ENCODE measurements at regions not wholly inside any gene's neighbourhood (a gene's known extent, or its start where the extent isn't known, plus 50 kb on each side); places are given as distances from the start of the nearest gene placed in this dataset.

- H3K27me3 ChIP-seq = no peaks in the 10 kb centered on the region
- H3K4me3 ChIP-seq = no peak overlapping the region
- peaks cover 0 to 10% (median 5%) of the 10 kb centered on the region in 3 donors for H3K4me1 ChIP-seq
- no peak for ATAC-seq
- H3K9me3 ChIP-seq = no peaks in the 10 kb centered on the region
- WGBS, 2 donors (ENCODE audit: low coverage in 1 of 2) = 81 to 94% methylated on average over 1 of the region's 1 CpG
- TF ChIP-seq CTCF (IDR thresholded peaks at IDR 0.05) = no peak
- TF ChIP-seq POLR2AphosphoS5 (IDR thresholded peaks at IDR 0.05) = no peak
- no peak for TF ChIP-seq EP300 (IDR thresholded peaks at IDR 0.05)
- no peak for TF ChIP-seq POLR2A (IDR thresholded peaks at IDR 0.05)
- no peaks in the 10 kb centered on the region for H3K36me3 ChIP-seq
- no peak overlapping the region for H3K27ac ChIP-seq
These were observed 901.7 kb upstream of the CITED2 start for GRCh38 chr6:140276133-140276532.

- ATAC-seq = no peak
- TF ChIP-seq POLR2A (IDR thresholded peaks at IDR 0.05) = no peak
- no peak for TF ChIP-seq CTCF (IDR thresholded peaks at IDR 0.05)
- TF ChIP-seq POLR2AphosphoS5 (IDR thresholded peaks at IDR 0.05) = no peak
These were observed 901.3 kb upstream of the CITED2 start for GRCh38 chr6:140275725-140276124.

GRCh38 chr6:140274548-140274947 lies 900.1 kb upstream of the CITED2 start:
- Histone ChIP-seq H3K36me3 (no peaks in the 10 kb centered on the region), H3K4me1 (peaks cover 0 to 18% (median 5%) of the 10 kb centered on the region in 3 donors), H3K27me3 (no peaks in the 10 kb centered on the region), H3K27ac (no peak overlapping the region), H3K4me3 (no peak overlapping the region), H3K9me3 (no peaks in the 10 kb centered on the region)
- no peak for TF ChIP-seq POLR2A (IDR thresholded peaks at IDR 0.05)
- TF ChIP-seq EP300 (IDR thresholded peaks at IDR 0.05) = no peak
- TF ChIP-seq CTCF (IDR thresholded peaks at IDR 0.05) = no peak
- no peak for TF ChIP-seq POLR2AphosphoS5 (IDR thresholded peaks at IDR 0.05)
- ATAC-seq = no peak
- 91 to 93% methylated on average over 2 of the region's 2 CpGs for WGBS, 2 donors (ENCODE audit: low coverage in 1 of 2)

More at GRCh38 chr6:140275725-140276124, 901.3 kb upstream of the CITED2 start:
- no peaks in the 10 kb centered on the region for H3K9me3 ChIP-seq
- no peak overlapping the region for H3K4me3 ChIP-seq
- no peaks in the 10 kb centered on the region for H3K27me3 ChIP-seq
- H3K27ac ChIP-seq = no peak overlapping the region
- peaks cover 0 to 10% (median 5%) of the 10 kb centered on the region in 3 donors for H3K4me1 ChIP-seq
- no peaks in the 10 kb centered on the region for H3K36me3 ChIP-seq

- TF ChIP-seq POLR2AphosphoS5 (IDR thresholded peaks at IDR 0.05) (no peak), EP300 (IDR thresholded peaks at IDR 0.05) (no peak), POLR2A (IDR thresholded peaks at IDR 0.05) (no peak), CTCF (IDR thresholded peaks at IDR 0.05) (no peak)
- Histone ChIP-seq H3K4me3 (no peak overlapping the region), H3K27me3 (no peaks in the 10 kb centered on the region), H3K9me3 (no peaks in the 10 kb centered on the region), H3K36me3 (no peaks in the 10 kb centered on the region), H3K4me1 (peaks cover 0 to 21% (median 5%) of the 10 kb centered on the region in 3 donors), H3K27ac (peak overlapping the region in 2 of 4 donors; percentile 12 to 47)
- no peak for ATAC-seq
- WGBS, 2 donors (ENCODE audit: low coverage in 1 of 2) = 57 to 75% methylated on average over 2 of the region's 2 CpGs
These were observed 897.4 kb upstream of the CITED2 start for GRCh38 chr6:140271759-140272377.

GRCh38 chr6:140269591-140270165 lies 895.2 kb upstream of the CITED2 start:
- WGBS, 2 donors (ENCODE audit: low coverage in 1 of 2) = 0% methylated on average over 2 of the region's 2 CpGs
- no peak for TF ChIP-seq POLR2A (IDR thresholded peaks at IDR 0.05)
- no peak for TF ChIP-seq CTCF (IDR thresholded peaks at IDR 0.05)
- TF ChIP-seq EP300 (IDR thresholded peaks at IDR 0.05) = no peak
- no peak for TF ChIP-seq POLR2AphosphoS5 (IDR thresholded peaks at IDR 0.05)
- H3K4me1 ChIP-seq = peaks cover 0 to 21% (median 5%) of the 10 kb centered on the region in 3 donors
- peak overlapping the region in 2 of 4 donors; percentile 55 to 61 for H3K27ac ChIP-seq
- H3K9me3 ChIP-seq = no peaks in the 10 kb centered on the region
- ATAC-seq = no peak
- no peaks in the 10 kb centered on the region for H3K27me3 ChIP-seq
- H3K4me3 ChIP-seq = no peak overlapping the region
- H3K36me3 ChIP-seq = no peaks in the 10 kb centered on the region
